ENCODE measurements at regions not wholly inside any gene's neighbourhood (a gene's known extent, or its start where the extent isn't known, plus 50 kb on each side); places are given as distances from the start of the nearest gene placed in this dataset.

- DNase-seq (no peak), ATAC-seq (replicated peaks in 1 of 2) (no peak)
- Mint-ChIP-seq H3K36me3 (ENCODE audit: insufficient read depth in 2 of 2) (peaks cover 0 to 1% of the 10 kb centered on the region in 2 donors), H3K4me3 (no peak overlapping the region), H3K27me3 (ENCODE audit: low read depth) (peaks cover 37% of the 10 kb centered on the region), H3K27ac (no peak overlapping the region), H3K9me3 (peaks cover 7 to 9% of the 10 kb centered on the region in 2 donors), H3K4me1 (ENCODE audit: low read depth) (no peaks in the 10 kb centered on the region)
These were observed 420.4 kb upstream of the PROK2 start for GRCh38 chr3:72205297-72205826.

DNA sequence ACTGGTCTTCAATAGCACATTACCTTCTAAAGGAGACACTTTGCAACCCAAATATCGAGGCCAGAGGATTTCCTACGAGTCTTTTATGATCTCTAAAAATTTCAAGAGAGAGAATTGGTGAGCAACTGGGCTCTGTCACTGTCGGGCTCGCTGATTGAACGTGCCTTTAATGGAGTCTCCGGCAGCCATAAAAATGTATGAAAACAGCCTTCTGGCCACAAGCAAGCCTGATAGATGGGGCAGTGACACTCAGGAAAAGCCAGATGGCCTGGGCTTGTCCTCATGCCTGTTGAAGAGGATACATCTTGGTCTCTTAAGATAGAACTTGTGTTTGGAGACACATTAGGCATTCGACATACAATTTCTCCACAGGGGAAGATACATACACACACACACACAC lies 419.5 kb upstream of the PROK2 start:
- H3K4me1 Mint-ChIP-seq (ENCODE audit: low read depth), result no peaks in the 10 kb centered on the region
- H3K36me3 Mint-ChIP-seq (ENCODE audit: insufficient read depth in 2 of 2), result peaks cover 0 to 1% of the 10 kb centered on the region in 2 donors
- DNase-seq (no peak), ATAC-seq (replicated peaks in 1 of 2) (no peak)
- peaks cover 33% of the 10 kb centered on the region for H3K27me3 Mint-ChIP-seq (ENCODE audit: low read depth)
- H3K9me3 Mint-ChIP-seq, result peaks cover 7 to 11% of the 10 kb centered on the region in 2 donors
- H3K4me3 Mint-ChIP-seq, result no peak overlapping the region
- H3K27ac Mint-ChIP-seq, result no peak overlapping the region

GRCh38 chr3:72203613-72204349 lies 418.8 kb upstream of the PROK2 start:
- DNase-seq (no peak), ATAC-seq (replicated peaks in 1 of 2) (no peak)
- no peak overlapping the region for H3K27ac Mint-ChIP-seq
- H3K36me3 Mint-ChIP-seq (ENCODE audit: insufficient read depth in 2 of 2), result peaks cover 0 to 1% of the 10 kb centered on the region in 2 donors
- H3K4me3 Mint-ChIP-seq, result no peak overlapping the region
- no peaks in the 10 kb centered on the region for H3K4me1 Mint-ChIP-seq (ENCODE audit: low read depth)
- peaks cover 7 to 11% of the 10 kb centered on the region in 2 donors for H3K9me3 Mint-ChIP-seq
- H3K27me3 Mint-ChIP-seq (ENCODE audit: low read depth), result peaks cover 30% of the 10 kb centered on the region

DNA sequence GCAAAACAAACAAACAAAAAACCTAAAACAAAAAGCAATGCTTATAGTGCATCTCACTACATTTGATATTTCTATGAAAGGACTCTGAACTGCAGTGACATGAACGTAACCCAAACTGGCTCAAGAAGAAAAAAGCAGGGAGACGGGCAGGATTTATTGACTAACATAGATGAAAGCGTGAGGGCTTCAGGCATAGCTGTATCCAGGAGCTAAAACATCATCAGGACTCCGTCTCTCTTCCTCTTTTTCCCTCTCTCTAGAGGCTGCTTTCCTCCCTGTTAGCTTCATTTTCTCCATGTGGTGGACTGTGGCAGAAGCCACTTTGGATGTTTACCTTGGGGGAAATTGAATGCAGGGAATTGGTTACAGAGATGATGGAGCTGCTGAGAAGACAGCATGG lies 418.2 kb upstream of the PROK2 start:
- peaks cover 7 to 11% of the 10 kb centered on the region in 2 donors for H3K9me3 Mint-ChIP-seq
- peaks cover 24% of the 10 kb centered on the region for H3K27me3 Mint-ChIP-seq (ENCODE audit: low read depth)
- peaks cover 0 to 1% of the 10 kb centered on the region in 2 donors for H3K36me3 Mint-ChIP-seq (ENCODE audit: insufficient read depth in 2 of 2)
- no peak overlapping the region for H3K4me3 Mint-ChIP-seq
- ATAC-seq (replicated peaks in 1 of 2), result no peak
- no peak for DNase-seq
- H3K27ac Mint-ChIP-seq, result no peak overlapping the region
- no peaks in the 10 kb centered on the region for H3K4me1 Mint-ChIP-seq (ENCODE audit: low read depth)

GRCh38 chr3:72200332-72200731 lies 415.4 kb upstream of the PROK2 start:
- Mint-ChIP-seq H3K4me3 (no peak overlapping the region), H3K36me3 (ENCODE audit: insufficient read depth in 2 of 2) (peaks cover 0 to 1% of the 10 kb centered on the region in 2 donors), H3K27me3 (ENCODE audit: low read depth) (peaks cover 29% of the 10 kb centered on the region), H3K27ac (no peak overlapping the region), H3K4me1 (ENCODE audit: low read depth) (no peaks in the 10 kb centered on the region), H3K9me3 (peaks cover 11% of the 10 kb centered on the region in 2 donors)
- no peak for DNase-seq
- ATAC-seq (replicated peaks in 1 of 2), result no peak

DNA sequence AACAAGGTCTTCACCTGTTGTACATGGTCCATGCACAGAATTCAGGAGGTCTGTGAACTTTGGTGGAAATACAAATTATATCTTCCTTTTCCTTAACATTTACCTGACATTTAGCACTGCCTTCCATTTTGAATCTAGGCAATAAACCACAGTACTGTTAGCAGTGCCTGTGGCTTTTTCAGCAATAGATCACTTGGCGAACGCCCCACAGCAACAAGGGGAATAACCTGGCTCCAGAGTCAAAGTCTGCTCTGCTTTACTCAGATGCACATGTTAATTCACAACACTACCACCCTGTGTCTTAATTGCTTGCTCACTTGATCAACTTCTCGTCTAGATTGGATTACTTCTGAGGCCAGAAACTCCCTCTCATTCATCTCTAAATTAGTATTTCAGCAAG lies 414.6 kb upstream of the PROK2 start:
- Mint-ChIP-seq H3K27ac (no peak overlapping the region), H3K4me3 (no peak overlapping the region), H3K27me3 (ENCODE audit: low read depth) (peaks cover 29% of the 10 kb centered on the region), H3K4me1 (ENCODE audit: low read depth) (no peaks in the 10 kb centered on the region), H3K36me3 (ENCODE audit: insufficient read depth in 2 of 2) (peaks cover 0 to 1% of the 10 kb centered on the region in 2 donors), H3K9me3 (peaks cover 11% of the 10 kb centered on the region in 2 donors)
- DNase-seq, result no peak
- ATAC-seq (replicated peaks in 1 of 2), result no peak

GRCh38 chr3:72196377-72196929 lies 411.5 kb upstream of the PROK2 start:
- Mint-ChIP-seq H3K27me3 (ENCODE audit: low read depth) (peaks cover 16% of the 10 kb centered on the region), H3K4me3 (no peak overlapping the region), H3K27ac (no peak overlapping the region), H3K36me3 (ENCODE audit: insufficient read depth in 2 of 2) (peaks cover 2 to 9% of the 10 kb centered on the region in 2 donors), H3K9me3 (peaks cover 9 to 15% of the 10 kb centered on the region in 2 donors), H3K4me1 (ENCODE audit: low read depth) (no peaks in the 10 kb centered on the region)
- ATAC-seq (replicated peaks in 1 of 2) (no peak), DNase-seq (no peak)

- Mint-ChIP-seq H3K27ac (no peak overlapping the region), H3K9me3 (peaks cover 9 to 13% of the 10 kb centered on the region in 2 donors), H3K4me3 (no peak overlapping the region), H3K27me3 (ENCODE audit: low read depth) (peaks cover 16% of the 10 kb centered on the region), H3K4me1 (ENCODE audit: low read depth) (no peaks in the 10 kb centered on the region), H3K36me3 (ENCODE audit: insufficient read depth in 2 of 2) (peaks cover 2 to 9% of the 10 kb centered on the region in 2 donors)
- no peak for ATAC-seq (replicated peaks in 1 of 2)
- DNase-seq, result no peak
These were observed 410.9 kb upstream of the PROK2 start for GRCh38 chr3:72195895-72196294.

- no peak overlapping the region for H3K27ac Mint-ChIP-seq
- ATAC-seq (replicated peaks in 1 of 2) (no peak), DNase-seq (no peak)
- peaks cover 2% of the 10 kb centered on the region for H3K4me1 Mint-ChIP-seq (ENCODE audit: low read depth)
- peaks cover 6 to 7% of the 10 kb centered on the region in 2 donors for H3K9me3 Mint-ChIP-seq
- H3K27me3 Mint-ChIP-seq (ENCODE audit: low read depth), result peaks cover 16% of the 10 kb centered on the region
- H3K4me3 Mint-ChIP-seq, result no peak overlapping the region
- H3K36me3 Mint-ChIP-seq (ENCODE audit: insufficient read depth in 2 of 2), result peaks cover 2 to 9% of the 10 kb centered on the region in 2 donors
These were observed 409.5 kb upstream of the PROK2 start for GRCh38 chr3:72194458-72194857.

DNA sequence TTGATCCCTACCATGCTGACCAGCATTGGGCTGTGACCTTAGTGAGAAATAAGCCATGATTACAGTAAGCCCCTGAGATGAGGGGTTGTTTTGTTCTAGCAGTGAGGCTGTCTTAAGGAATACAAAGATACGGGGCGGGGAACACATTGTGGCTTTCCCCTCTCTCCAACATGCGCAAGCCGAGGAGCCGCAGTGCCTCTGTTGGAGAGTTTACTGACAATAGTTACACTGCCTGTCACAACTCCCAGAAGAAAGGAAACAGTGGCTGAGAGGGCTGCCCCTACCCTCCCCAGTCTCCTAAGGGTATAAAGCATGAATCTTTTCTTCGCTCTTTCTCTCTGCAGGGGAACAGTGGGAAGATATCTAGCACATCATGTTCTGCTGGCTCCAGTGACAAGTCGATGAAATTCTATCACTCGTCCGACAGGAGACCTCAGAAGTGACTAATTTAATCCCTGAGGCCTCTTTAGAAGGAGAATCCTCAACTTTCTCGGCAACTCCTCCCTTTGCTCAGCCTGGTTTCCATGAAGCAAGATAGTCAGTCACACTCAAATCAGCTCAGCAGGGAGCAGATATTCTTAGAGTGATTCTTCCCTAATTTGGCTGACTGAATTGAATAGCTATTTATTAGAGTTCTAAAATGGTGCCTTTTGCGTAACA lies 409.0 kb upstream of the PROK2 start:
- Mint-ChIP-seq H3K9me3 (peaks cover 6 to 7% of the 10 kb centered on the region in 2 donors), H3K27me3 (ENCODE audit: low read depth) (peaks cover 16% of the 10 kb centered on the region), H3K27ac (no peak overlapping the region), H3K4me3 (no peak overlapping the region), H3K36me3 (ENCODE audit: insufficient read depth in 2 of 2) (peaks cover 2 to 9% of the 10 kb centered on the region in 2 donors), H3K4me1 (ENCODE audit: low read depth) (peaks cover 8% of the 10 kb centered on the region)
- no peak for ATAC-seq (replicated peaks in 1 of 2)
- DNase-seq, result no peak

- no peak overlapping the region for H3K27ac Mint-ChIP-seq
- no peak for ATAC-seq (replicated peaks in 1 of 2)
- no peak overlapping the region for H3K4me3 Mint-ChIP-seq
These were observed 407.6 kb upstream of the PROK2 start for GRCh38 chr3:72192572-72192971.

GRCh38 chr3:72191209-72191960 lies 406.4 kb upstream of the PROK2 start:
- no peak overlapping the region for H3K4me3 Mint-ChIP-seq
- peaks cover 3 to 7% of the 10 kb centered on the region in 2 donors for H3K9me3 Mint-ChIP-seq
- peaks cover 2 to 9% of the 10 kb centered on the region in 2 donors for H3K36me3 Mint-ChIP-seq (ENCODE audit: insufficient read depth in 2 of 2)
- H3K27ac Mint-ChIP-seq, result no peak overlapping the region
- DNase-seq (no peak), ATAC-seq (replicated peaks in 1 of 2) (no peak)
- peaks cover 30% of the 10 kb centered on the region for H3K4me1 Mint-ChIP-seq (ENCODE audit: low read depth)
- peaks cover 11% of the 10 kb centered on the region for H3K27me3 Mint-ChIP-seq (ENCODE audit: low read depth)

More at GRCh38 chr3:72192572-72192971, 407.6 kb upstream of the PROK2 start:
- peaks cover 4 to 7% of the 10 kb centered on the region in 2 donors for H3K9me3 Mint-ChIP-seq
- H3K36me3 Mint-ChIP-seq (ENCODE audit: insufficient read depth in 2 of 2), result peaks cover 2 to 9% of the 10 kb centered on the region in 2 donors
- H3K4me1 Mint-ChIP-seq (ENCODE audit: low read depth), result peaks cover 18% of the 10 kb centered on the region
- no peak for DNase-seq
- H3K27me3 Mint-ChIP-seq (ENCODE audit: low read depth), result peaks cover 16% of the 10 kb centered on the region
